ENCODE measurements at regions not wholly inside any gene's neighbourhood (a gene's known extent, or its start where the extent isn't known, plus 50 kb on each side); places are given as distances from the start of the nearest gene placed in this dataset.

GRCh38 chr6:87941556-87942358, 105.9 kb upstream of the SPACA1 start:
- H3K27ac ChIP-seq (ENCODE audit: low read depth in 2 of 2, low read length in 2 of 2) = no peak overlapping the region
- H3K36me3 ChIP-seq (ENCODE audit: control insufficient read depth in 2 of 2, insufficient read depth in 2 of 2, low read length in 2 of 2) = no peaks in the 10 kb centered on the region
- H3K4me1 ChIP-seq (ENCODE audit: control insufficient read depth in 2 of 2, insufficient read depth in 2 of 2, low read length in 2 of 2) = no peaks in the 10 kb centered on the region
- H3K9ac ChIP-seq (ENCODE audit: low read depth in 1 of 2, low read length in 2 of 2) = no peak overlapping the region
- no peak overlapping the region for H3K4me3 ChIP-seq (ENCODE audit: low read length in 2 of 2)
- H3K27me3 ChIP-seq (ENCODE audit: control insufficient read depth in 2 of 2, insufficient read depth in 2 of 2, low read length in 2 of 2) = no peaks in the 10 kb centered on the region
- no peaks in the 10 kb centered on the region for H3K9me3 ChIP-seq (ENCODE audit: control insufficient read depth in 2 of 2, low read length in 2 of 2)

GRCh38 chr6:87939776-87940175, 107.9 kb upstream of the SPACA1 start:
- Histone ChIP-seq H3K36me3 (ENCODE audit: control insufficient read depth in 2 of 2, insufficient read depth in 2 of 2, low read length in 2 of 2) (no peaks in the 10 kb centered on the region), H3K9ac (ENCODE audit: low read depth in 1 of 2, low read length in 2 of 2) (no peak overlapping the region), H3K4me3 (ENCODE audit: low read length in 2 of 2) (no peak overlapping the region), H3K27me3 (ENCODE audit: control insufficient read depth in 2 of 2, insufficient read depth in 2 of 2, low read length in 2 of 2) (no peaks in the 10 kb centered on the region), H3K4me1 (ENCODE audit: control insufficient read depth in 2 of 2, insufficient read depth in 2 of 2, low read length in 2 of 2) (no peaks in the 10 kb centered on the region), H3K9me3 (ENCODE audit: control insufficient read depth in 2 of 2, low read length in 2 of 2) (no peaks in the 10 kb centered on the region), H3K27ac (ENCODE audit: low read depth in 2 of 2, low read length in 2 of 2) (no peak overlapping the region)

DNA sequence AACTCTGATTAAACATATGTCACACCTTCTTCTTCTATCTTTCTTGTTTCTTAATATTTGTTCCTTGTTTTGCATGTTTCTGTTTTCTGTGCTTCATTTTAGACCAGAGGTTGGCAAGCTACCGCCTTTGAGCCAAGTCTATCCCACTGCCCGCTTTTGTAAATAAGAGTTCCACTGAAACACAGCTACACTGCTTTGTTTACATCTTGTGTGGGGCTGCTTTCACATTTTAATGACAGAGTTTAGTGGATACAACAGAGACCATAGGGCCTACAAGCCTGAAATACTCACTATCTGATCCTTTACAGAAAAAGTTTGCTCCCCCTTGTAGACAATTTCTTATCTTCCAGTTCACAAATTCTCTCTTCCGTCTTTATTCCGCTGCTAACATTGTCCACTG, 109.4 kb upstream of the SPACA1 start:
- no peak overlapping the region for H3K4me3 ChIP-seq (ENCODE audit: low read length in 2 of 2)
- no peaks in the 10 kb centered on the region for H3K9me3 ChIP-seq (ENCODE audit: control insufficient read depth in 2 of 2, low read length in 2 of 2)
- no peaks in the 10 kb centered on the region for H3K27me3 ChIP-seq (ENCODE audit: control insufficient read depth in 2 of 2, insufficient read depth in 2 of 2, low read length in 2 of 2)
- H3K36me3 ChIP-seq (ENCODE audit: control insufficient read depth in 2 of 2, insufficient read depth in 2 of 2, low read length in 2 of 2) = no peaks in the 10 kb centered on the region
- no peak overlapping the region for H3K27ac ChIP-seq (ENCODE audit: low read depth in 2 of 2, low read length in 2 of 2)
- no peak overlapping the region for H3K9ac ChIP-seq (ENCODE audit: low read depth in 1 of 2, low read length in 2 of 2)
- H3K4me1 ChIP-seq (ENCODE audit: control insufficient read depth in 2 of 2, insufficient read depth in 2 of 2, low read length in 2 of 2) = no peaks in the 10 kb centered on the region

- Histone ChIP-seq H3K27ac (ENCODE audit: low read depth in 2 of 2, low read length in 2 of 2) (no peak overlapping the region), H3K27me3 (ENCODE audit: control insufficient read depth in 2 of 2, insufficient read depth in 2 of 2, low read length in 2 of 2) (no peaks in the 10 kb centered on the region), H3K9ac (ENCODE audit: low read depth in 1 of 2, low read length in 2 of 2) (no peak overlapping the region), H3K4me1 (ENCODE audit: control insufficient read depth in 2 of 2, insufficient read depth in 2 of 2, low read length in 2 of 2) (no peaks in the 10 kb centered on the region), H3K4me3 (ENCODE audit: low read length in 2 of 2) (no peak overlapping the region), H3K36me3 (ENCODE audit: control insufficient read depth in 2 of 2, insufficient read depth in 2 of 2, low read length in 2 of 2) (no peaks in the 10 kb centered on the region), H3K9me3 (ENCODE audit: control insufficient read depth in 2 of 2, low read length in 2 of 2) (no peaks in the 10 kb centered on the region)
These were observed 111.6 kb upstream of the SPACA1 start for GRCh38 chr6:87936065-87936464.

GRCh38 chr6:87935196-87935595, 112.4 kb upstream of the SPACA1 start:
- Histone ChIP-seq H3K4me1 (ENCODE audit: control insufficient read depth in 2 of 2, insufficient read depth in 2 of 2, low read length in 2 of 2) (no peaks in the 10 kb centered on the region), H3K27me3 (ENCODE audit: control insufficient read depth in 2 of 2, insufficient read depth in 2 of 2, low read length in 2 of 2) (no peaks in the 10 kb centered on the region), H3K36me3 (ENCODE audit: control insufficient read depth in 2 of 2, insufficient read depth in 2 of 2, low read length in 2 of 2) (no peaks in the 10 kb centered on the region), H3K27ac (ENCODE audit: low read depth in 2 of 2, low read length in 2 of 2) (no peak overlapping the region), H3K9me3 (ENCODE audit: control insufficient read depth in 2 of 2, low read length in 2 of 2) (no peaks in the 10 kb centered on the region), H3K9ac (ENCODE audit: low read depth in 1 of 2, low read length in 2 of 2) (no peak overlapping the region), H3K4me3 (ENCODE audit: low read length in 2 of 2) (no peak overlapping the region)

GRCh38 chr6:87932361-87932760, 115.3 kb upstream of the SPACA1 start:
- peaks cover 0 to 5% of the 10 kb centered on the region in 2 donors for H3K4me1 ChIP-seq (ENCODE audit: control insufficient read depth in 2 of 2, insufficient read depth in 2 of 2, low read length in 2 of 2)
- H3K27me3 ChIP-seq (ENCODE audit: control insufficient read depth in 2 of 2, insufficient read depth in 2 of 2, low read length in 2 of 2) = no peaks in the 10 kb centered on the region
- H3K36me3 ChIP-seq (ENCODE audit: control insufficient read depth in 2 of 2, insufficient read depth in 2 of 2, low read length in 2 of 2) = no peaks in the 10 kb centered on the region
- no peaks in the 10 kb centered on the region for H3K9me3 ChIP-seq (ENCODE audit: control insufficient read depth in 2 of 2, low read length in 2 of 2)
- no peak overlapping the region for H3K4me3 ChIP-seq (ENCODE audit: low read length in 2 of 2)
- H3K27ac ChIP-seq (ENCODE audit: low read depth in 2 of 2, low read length in 2 of 2) = no peak overlapping the region
- H3K9ac ChIP-seq (ENCODE audit: low read depth in 1 of 2, low read length in 2 of 2) = no peak overlapping the region

- Histone ChIP-seq H3K9ac (ENCODE audit: low read depth in 1 of 2, low read length in 2 of 2) (no peak overlapping the region), H3K9me3 (ENCODE audit: control insufficient read depth in 2 of 2, low read length in 2 of 2) (no peaks in the 10 kb centered on the region), H3K27me3 (ENCODE audit: control insufficient read depth in 2 of 2, insufficient read depth in 2 of 2, low read length in 2 of 2) (no peaks in the 10 kb centered on the region), H3K4me1 (ENCODE audit: control insufficient read depth in 2 of 2, insufficient read depth in 2 of 2, low read length in 2 of 2) (peaks cover 0 to 5% of the 10 kb centered on the region in 2 donors), H3K4me3 (ENCODE audit: low read length in 2 of 2) (peak overlapping the region in 1 of 2 donors; percentile 9), H3K27ac (ENCODE audit: low read depth in 2 of 2, low read length in 2 of 2) (no peak overlapping the region), H3K36me3 (ENCODE audit: control insufficient read depth in 2 of 2, insufficient read depth in 2 of 2, low read length in 2 of 2) (no peaks in the 10 kb centered on the region)
These were observed 117.8 kb upstream of the SPACA1 start for GRCh38 chr6:87929843-87930288.

GRCh38 chr6:87926687-87927086, 121.0 kb upstream of the SPACA1 start:
- H3K27ac ChIP-seq (ENCODE audit: low read depth in 2 of 2, low read length in 2 of 2) = no peak overlapping the region
- no peaks in the 10 kb centered on the region for H3K36me3 ChIP-seq (ENCODE audit: control insufficient read depth in 2 of 2, insufficient read depth in 2 of 2, low read length in 2 of 2)
- H3K4me3 ChIP-seq (ENCODE audit: low read length in 2 of 2) = no peak overlapping the region
- H3K9ac ChIP-seq (ENCODE audit: low read depth in 1 of 2, low read length in 2 of 2) = no peak overlapping the region
- H3K4me1 ChIP-seq (ENCODE audit: control insufficient read depth in 2 of 2, insufficient read depth in 2 of 2, low read length in 2 of 2) = peaks cover 0 to 5% of the 10 kb centered on the region in 2 donors
- no peaks in the 10 kb centered on the region for H3K9me3 ChIP-seq (ENCODE audit: control insufficient read depth in 2 of 2, low read length in 2 of 2)
- no peaks in the 10 kb centered on the region for H3K27me3 ChIP-seq (ENCODE audit: control insufficient read depth in 2 of 2, insufficient read depth in 2 of 2, low read length in 2 of 2)

- H3K4me1 ChIP-seq (ENCODE audit: control insufficient read depth in 2 of 2, insufficient read depth in 2 of 2, low read length in 2 of 2) = peaks cover 0 to 5% of the 10 kb centered on the region in 2 donors
- no peaks in the 10 kb centered on the region for H3K27me3 ChIP-seq (ENCODE audit: control insufficient read depth in 2 of 2, insufficient read depth in 2 of 2, low read length in 2 of 2)
- H3K4me3 ChIP-seq (ENCODE audit: low read length in 2 of 2) = no peak overlapping the region
- H3K9ac ChIP-seq (ENCODE audit: low read depth in 1 of 2, low read length in 2 of 2) = no peak overlapping the region
- no peaks in the 10 kb centered on the region for H3K9me3 ChIP-seq (ENCODE audit: control insufficient read depth in 2 of 2, low read length in 2 of 2)
- peak overlapping the region in 1 of 2 donors; percentile 30 for H3K27ac ChIP-seq (ENCODE audit: low read depth in 2 of 2, low read length in 2 of 2)
- H3K36me3 ChIP-seq (ENCODE audit: control insufficient read depth in 2 of 2, insufficient read depth in 2 of 2, low read length in 2 of 2) = no peaks in the 10 kb centered on the region
These were observed 121.6 kb upstream of the SPACA1 start for GRCh38 chr6:87926072-87926471.

GRCh38 chr6:87925373-87926060, 122.1 kb upstream of the SPACA1 start:
- Histone ChIP-seq H3K27ac (ENCODE audit: low read depth in 2 of 2, low read length in 2 of 2) (peak overlapping the region in 1 of 2 donors; percentile 30), H3K9ac (ENCODE audit: low read depth in 1 of 2, low read length in 2 of 2) (no peak overlapping the region), H3K36me3 (ENCODE audit: control insufficient read depth in 2 of 2, insufficient read depth in 2 of 2, low read length in 2 of 2) (no peaks in the 10 kb centered on the region), H3K9me3 (ENCODE audit: control insufficient read depth in 2 of 2, low read length in 2 of 2) (no peaks in the 10 kb centered on the region), H3K4me3 (ENCODE audit: low read length in 2 of 2) (no peak overlapping the region), H3K4me1 (ENCODE audit: control insufficient read depth in 2 of 2, insufficient read depth in 2 of 2, low read length in 2 of 2) (peaks cover 0 to 5% of the 10 kb centered on the region in 2 donors), H3K27me3 (ENCODE audit: control insufficient read depth in 2 of 2, insufficient read depth in 2 of 2, low read length in 2 of 2) (no peaks in the 10 kb centered on the region)
